Caco-2 (cell line): ENCODE measurements at regions not wholly inside any gene's neighbourhood (a gene's known extent, or its start where the extent isn't known, plus 50 kb on each side); places are given as distances from the start of the nearest gene placed in this dataset.
A peak's percentile ranks its signal among the peaks of the same experiment; 100 is the strongest.

Source experiments
- BruUV-seq: library from RNA; stranded (reverse); fragments of 400-500 nt; replicated peaks from 2 replicates; lab custom pipeline; 2021; lab: Mats Ljungman, UMichigan
- CTCF ChIA-PET: fragments of 300-600 bp; sonication (Branson Sonifier 250); formaldehyde crosslinking; loops from one replicate; lab custom pipeline; 2022; ENCODE audit warnings: antibody characterized with exemption; lab: Charles Lee
- POLR2A ChIA-PET: fragments of 300-600 bp; sonication (Branson Sonifier 250); formaldehyde crosslinking; loops from one replicate; lab custom pipeline; 2022; ENCODE audit warnings: antibody characterized with exemption; lab: Charles Lee
- DNase-seq, 2 experiments: peaks; one replicate each; pipeline versions ENCODE4 v3.0.0 to v3.0.0-alpha.2; 2020 to 2022
- H3K27me3 ChIP-seq: replicated peaks from 2 replicates; pipeline ENCODE4 v1.6.0; 2011; ENCODE audit warnings: low read length; ENCODE audit not compliant: control insufficient read depth, insufficient read depth
- H3K36me3 ChIP-seq: 2 replicates; pipeline ENCODE4 v1.5.1; 2011; ENCODE audit warnings: low read length; ENCODE audit not compliant: control insufficient read depth, insufficient read depth
- H3K4me1 ChIP-seq: fragments of 250-450 bp; sonication (Bioruptor Pico); 2 replicates; pipeline ENCODE4 v1.5.1; 2020; ENCODE audit warnings: mild to moderate bottlenecking
- H3K4me3 ChIP-seq: 2 replicates; pipeline ENCODE4 v1.5.1; 2011; ENCODE audit warnings: low read depth, mild to moderate bottlenecking, control low read depth, low read length
- H3K9me3 ChIP-seq: fragments of 250-450 bp; sonication (Bioruptor Pico); 2 replicates; pipeline ENCODE4 v1.5.1; 2020; ENCODE audit warnings: mild to moderate bottlenecking, moderate library complexity
- H3K27ac Mint-ChIP-seq: one replicate; pipeline ENCODE4 v1.8.0; 2022; ENCODE audit warnings: mixed read lengths; ENCODE audit not compliant: unreplicated experiment
- H3K27me3 Mint-ChIP-seq: one replicate; pipeline ENCODE4 v1.8.0; 2022; ENCODE audit warnings: mixed read lengths; ENCODE audit not compliant: insufficient read depth, unreplicated experiment
- H3K36me3 Mint-ChIP-seq: one replicate; pipeline ENCODE4 v1.8.0; 2022; ENCODE audit warnings: mild to moderate bottlenecking, mixed read lengths; ENCODE audit not compliant: insufficient read depth, unreplicated experiment
- H3K4me1 Mint-ChIP-seq: one replicate; pipeline ENCODE4 v1.8.0; 2022; ENCODE audit warnings: low read depth, mixed read lengths; ENCODE audit not compliant: unreplicated experiment
- H3K4me3 Mint-ChIP-seq: one replicate; pipeline ENCODE4 v1.8.0; 2022; ENCODE audit warnings: mild to moderate bottlenecking, moderate library complexity, mixed read lengths; ENCODE audit not compliant: unreplicated experiment
- H3K9me3 Mint-ChIP-seq: one replicate; pipeline ENCODE4 v1.8.0; 2022; ENCODE audit warnings: mixed read lengths; ENCODE audit not compliant: unreplicated experiment
- CTCF ChIP-seq, 2 experiments: fragments of 200-600 bp in 1 of 2; IDR thresholded peaks; 1 replicate in 1 of 2; 2 replicates in 1 of 2; pipeline versions ENCODE4 v1.5.1 to v1.8.0; 2011 to 2022; ENCODE audit warnings: antibody characterized with exemption in 1 of 2, control low read depth in 1 of 2, inconsistent platforms in 1 of 2, low read depth in 1 of 2, low read length in 1 of 2, mild to moderate bottlenecking in 1 of 2, moderate library complexity in 1 of 2; ENCODE audit not compliant: insufficient read depth in 1 of 2, severe bottlenecking in 1 of 2, unreplicated experiment in 1 of 2
- intact Hi-C: fragments of 100-400 bp; cut with micrococcal nuclease; formaldehyde crosslinking; loops from one replicate; pipeline ENCODE4 v1.10.0; 2022; ENCODE audit not compliant: unreplicated experiment

GRCh38 chr20:19885939-19886660 lies 128.0 kb downstream of the RIN2 start:
- Mint-ChIP-seq H3K4me3 (peak overlapping the region; percentile 29), H3K36me3 (peaks cover 1% of the 10 kb centered on the region), H3K9me3 (no peaks in the 10 kb centered on the region), H3K27me3 (no peaks in the 10 kb centered on the region), H3K27ac (peak overlapping the region; percentile 81), H3K4me1 (peaks cover 45% of the 10 kb centered on the region)
- no peak for DNase-seq
- Histone ChIP-seq H3K4me3 (no peak overlapping the region), H3K4me1 (peaks cover 67% of the 10 kb centered on the region), H3K36me3 (no peaks in the 10 kb centered on the region), H3K9me3 (no peaks in the 10 kb centered on the region), H3K27me3 (no peaks in the 10 kb centered on the region)
- TF ChIP-seq CTCF (IDR thresholded peaks at IDR 0.05; ENCODE audit: insufficient read depth in 1 of 2, low read depth in 1 of 2, low read length in 1 of 2, severe bottlenecking in 1 of 2, unreplicated experiment in 1 of 2), result no peak
- POLR2A ChIA-PET, result no interaction called here
- CTCF ChIA-PET, result interaction anchor here (0.6 to 0.9 kb wide), 5 partner anchors 32 to 258 kb away, joined by 3 to 7 read pairs (median 3); no protein-coding TSS in a partner anchor
- no TSS peak for BruUV-seq
- intact Hi-C loops, result loop anchor here (1.0 to 5.0 kb wide), 3 partner anchors 89 to 194 kb away; no protein-coding TSS in a partner anchor

- Histone ChIP-seq H3K4me1 (peaks cover 63% of the 10 kb centered on the region), H3K27me3 (no peaks in the 10 kb centered on the region), H3K4me3 (no peak overlapping the region), H3K9me3 (no peaks in the 10 kb centered on the region), H3K36me3 (no peaks in the 10 kb centered on the region)
- ChIA-PET CTCF (interaction anchor here (0.6 to 0.9 kb wide), 5 partner anchors 31 to 258 kb away, joined by 3 to 7 read pairs (median 3); no protein-coding TSS in a partner anchor), POLR2A (no interaction called here)
- intact Hi-C loops, result loop anchor here (1.0 to 5.0 kb wide), 2 partner anchors 101 to 194 kb away; no protein-coding TSS in a partner anchor
- peak in 1 of 2 experiments; percentile 29 for TF ChIP-seq CTCF (IDR thresholded peaks at IDR 0.05; ENCODE audit: insufficient read depth in 1 of 2, low read depth in 1 of 2, low read length in 1 of 2, severe bottlenecking in 1 of 2, unreplicated experiment in 1 of 2)
- Mint-ChIP-seq H3K9me3 (no peaks in the 10 kb centered on the region), H3K4me3 (peak overlapping the region; percentile 29), H3K36me3 (peaks cover 8% of the 10 kb centered on the region), H3K27me3 (no peaks in the 10 kb centered on the region), H3K4me1 (peaks cover 45% of the 10 kb centered on the region), H3K27ac (peak overlapping the region; percentile 81)
- peak in 1 of 2 experiments; percentile 31 for DNase-seq
- BruUV-seq, result no TSS peak
Measured at GRCh38 chr20:19886661-19887288, 128.7 kb downstream of the RIN2 start.

GRCh38 chr20:19887556-19888268 lies 129.4 kb upstream of the NAA20 start:
- H3K27ac Mint-ChIP-seq, result no peak overlapping the region
- H3K9me3 Mint-ChIP-seq, result peaks cover 5% of the 10 kb centered on the region
- BruUV-seq, result no TSS peak
- intact Hi-C loops, result loop anchor here (5.0 kb wide), 1 partner anchor 195 kb away; no protein-coding TSS in a partner anchor
- H3K36me3 Mint-ChIP-seq, result peaks cover 8% of the 10 kb centered on the region
- CTCF ChIA-PET, result no interaction called here
- Histone ChIP-seq H3K36me3 (no peaks in the 10 kb centered on the region), H3K4me3 (no peak overlapping the region), H3K4me1 (peaks cover 53% of the 10 kb centered on the region), H3K27me3 (no peaks in the 10 kb centered on the region), H3K9me3 (no peaks in the 10 kb centered on the region)
- H3K27me3 Mint-ChIP-seq, result no peaks in the 10 kb centered on the region
- H3K4me3 Mint-ChIP-seq, result no peak overlapping the region
- POLR2A ChIA-PET, result interaction anchor here (0.5 kb wide), 1 partner anchor 173 kb away, joined by 6 read pairs; no protein-coding TSS in a partner anchor
- DNase-seq, result no peak
- peaks cover 41% of the 10 kb centered on the region for H3K4me1 Mint-ChIP-seq
- no peak for TF ChIP-seq CTCF (IDR thresholded peaks at IDR 0.05; ENCODE audit: insufficient read depth in 1 of 2, low read depth in 1 of 2, low read length in 1 of 2, severe bottlenecking in 1 of 2, unreplicated experiment in 1 of 2)
